NOMO-1 treated with dmso at 0.1 percent for 144 hours (cell line): ENCODE measurements at regions not wholly inside any gene's neighbourhood (a gene's known extent, or its start where the extent isn't known, plus 50 kb on each side); places are given as distances from the start of the nearest gene placed in this dataset.
"Not testable (repeated sequence)": the region's sequence is repeated elsewhere in the genome, so short reads cannot be mapped to it uniquely, and the experiment has no call there.

Source experiments
- DNase-seq: peaks from one replicate; lab custom pipeline; 2025; ENCODE audit not compliant: unreplicated experiment; lab: John Stamatoyannopoulos, UW

GRCh38 chr6:155647354-155647753, 191.7 kb upstream of the NOX3 start:
- DNase-seq = no peak

GRCh38 chr6:155646443-155646842, 190.8 kb upstream of the NOX3 start:
- DNase-seq = no peak

GRCh38 chr6:155645325-155645724, 189.7 kb upstream of the NOX3 start:
- no peak for DNase-seq

- DNase-seq = no peak
These were observed 186.0 kb upstream of the NOX3 start for GRCh38 chr6:155641603-155642002.

- no peak for DNase-seq
These were observed 182.6 kb upstream of the NOX3 start for GRCh38 chr6:155638200-155638599.

- no peak for DNase-seq
These were observed 179.8 kb upstream of the NOX3 start for GRCh38 chr6:155635416-155635815.

- no peak for DNase-seq
These were observed 174.4 kb upstream of the NOX3 start for GRCh38 chr6:155630085-155630484.

GRCh38 chr6:155629652-155630051, 174.0 kb upstream of the NOX3 start:
- DNase-seq = no peak

- DNase-seq = no peak
These were observed 172.7 kb upstream of the NOX3 start for GRCh38 chr6:155628306-155628705.

- not testable (repeated sequence) for DNase-seq
These were observed 172.1 kb upstream of the NOX3 start for GRCh38 chr6:155627722-155628212.

GRCh38 chr6:155623450-155624178, 168.0 kb upstream of the NOX3 start:
- DNase-seq = no peak

GRCh38 chr6:155614606-155615005, 159.0 kb upstream of the NOX3 start:
- DNase-seq = no peak

GRCh38 chr6:155611742-155612141, 156.1 kb upstream of the NOX3 start:
- DNase-seq = no peak

- no peak for DNase-seq
These were observed 149.4 kb upstream of the NOX3 start for GRCh38 chr6:155604991-155605390.

- DNase-seq = no peak
These were observed 143.9 kb upstream of the NOX3 start for GRCh38 chr6:155599561-155599960.

- no peak for DNase-seq
These were observed 143.5 kb upstream of the NOX3 start for GRCh38 chr6:155599160-155599559.

- DNase-seq = no peak
These were observed 139.6 kb upstream of the NOX3 start for GRCh38 chr6:155595284-155595683.

- DNase-seq = no peak
These were observed 136.1 kb upstream of the NOX3 start for GRCh38 chr6:155591741-155592140.

GRCh38 chr6:155589190-155589589, 133.6 kb upstream of the NOX3 start:
- DNase-seq = no peak

GRCh38 chr6:155587817-155588216, 132.2 kb upstream of the NOX3 start:
- DNase-seq = no peak

GRCh38 chr6:155586090-155586489, 130.5 kb upstream of the NOX3 start:
- no peak for DNase-seq

GRCh38 chr6:155584006-155584405, 128.4 kb upstream of the NOX3 start:
- no peak for DNase-seq
